ENCODE measurements at regions not wholly inside any gene's neighbourhood (a gene's known extent, or its start where the extent isn't known, plus 50 kb on each side); places are given as distances from the start of the nearest gene placed in this dataset.
"Not testable (repeated sequence)": the region's sequence is repeated elsewhere in the genome, so short reads cannot be mapped to it uniquely, and the experiment has no call there.

DNA sequence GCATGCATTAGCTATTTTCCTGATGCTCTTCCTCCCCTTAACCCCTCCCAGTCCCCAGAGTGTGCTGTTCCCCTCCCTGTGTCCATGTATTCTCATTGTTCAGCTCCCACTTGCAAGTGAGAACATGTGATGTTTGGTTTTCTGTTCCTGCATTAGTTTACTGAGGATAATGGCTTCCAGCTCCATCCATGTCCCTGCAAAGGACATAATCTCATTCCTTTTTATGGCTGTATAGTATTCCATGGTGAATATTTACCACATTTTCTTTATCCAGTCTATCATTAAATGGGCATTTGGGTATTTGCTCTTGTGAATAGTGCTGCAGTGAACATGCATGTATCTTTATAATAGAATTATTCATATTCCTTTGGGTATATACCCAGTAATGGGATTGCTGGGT, 109.7 kb upstream of the NEDD4L start:
- H2AFZ ChIP-seq (ENCODE audit: low read depth, low read length); H3K4me2 ChIP-seq (ENCODE audit: insufficient read depth, low read length); H3K4me3 ChIP-seq (replicated peaks in 1 of 3; ENCODE audit: insufficient read depth in 1 of 3, low read depth in 1 of 3, low read length in 3 of 3); intact Hi-C loops (cut with micrococcal nuclease); BruUV-seq (replicated peaks); H4K20me1 ChIP-seq (replicated peaks; ENCODE audit: control insufficient read depth, extremely low read depth, insufficient read depth, low read length); H3K79me2 ChIP-seq (ENCODE audit: control insufficient read depth, insufficient read depth, low read length); H3K36me3 ChIP-seq (ENCODE audit: control insufficient read depth in 2 of 2, extremely low read depth in 1 of 2, insufficient read depth in 2 of 2, low read length in 2 of 2); H3K27me3 ChIP-seq (ENCODE audit: control insufficient read depth in 2 of 2, insufficient read depth in 2 of 2, low read length in 2 of 2); POLR2A ChIA-PET; FAIRE-seq; H3K9me1 ChIP-seq (replicated peaks; ENCODE audit: control insufficient read depth, extremely low read depth, insufficient read depth, low read length); DNase-seq (ENCODE audit: low read depth, low spot score); H3K27ac ChIP-seq (ENCODE audit: insufficient read depth, low read depth, low read length); H3K9me3 ChIP-seq (replicated peaks; ENCODE audit: control insufficient read depth, insufficient read depth, low read length); dilution Hi-C loops (cut with MboI; ENCODE audit: extremely low pct_ligation_motif_present, low sequenced_read_pairs); H3K4me1 ChIP-seq (ENCODE audit: control insufficient read depth, extremely low read depth, insufficient read depth, low read length); H3K9ac ChIP-seq (replicated peaks; ENCODE audit: extremely low read depth, insufficient read depth, low read length); CTCF ChIA-PET: not testable (repeated sequence)

DNA sequence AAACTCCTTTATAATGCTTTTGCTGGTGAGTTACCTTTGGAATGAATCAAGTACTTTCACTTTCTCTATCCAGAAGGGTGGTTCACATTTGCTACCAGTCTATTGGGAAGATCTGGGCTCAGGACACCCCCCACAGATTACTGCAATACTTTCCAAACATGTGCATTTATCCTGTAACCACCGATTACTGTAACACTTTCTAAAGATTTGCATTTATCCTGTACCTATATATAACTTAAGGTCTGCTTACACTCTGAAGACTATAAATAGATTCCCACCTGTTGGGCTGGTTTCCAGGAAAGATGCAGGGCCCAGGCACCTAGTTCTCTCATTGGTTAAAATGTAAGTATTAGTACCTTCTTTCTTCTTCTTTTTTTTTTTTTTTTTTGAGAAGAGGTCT, 113.0 kb upstream of the NEDD4L start:
- Histone ChIP-seq H3K27ac (ENCODE audit: insufficient read depth, low read depth, low read length) (no peak overlapping the region), H3K9ac (replicated peaks; ENCODE audit: extremely low read depth, insufficient read depth, low read length) (no peak overlapping the region), H3K9me1 (replicated peaks; ENCODE audit: control insufficient read depth, extremely low read depth, insufficient read depth, low read length) (no peaks in the 10 kb centered on the region), H3K27me3 (ENCODE audit: control insufficient read depth in 2 of 2, insufficient read depth in 2 of 2, low read length in 2 of 2) (no peaks in the 10 kb centered on the region), H3K4me1 (ENCODE audit: control insufficient read depth, extremely low read depth, insufficient read depth, low read length) (peaks cover 3% of the 10 kb centered on the region), H4K20me1 (replicated peaks; ENCODE audit: control insufficient read depth, extremely low read depth, insufficient read depth, low read length) (no peaks in the 10 kb centered on the region), H3K79me2 (ENCODE audit: control insufficient read depth, insufficient read depth, low read length) (no peaks in the 10 kb centered on the region), H3K9me3 (replicated peaks; ENCODE audit: control insufficient read depth, insufficient read depth, low read length) (no peaks in the 10 kb centered on the region), H3K36me3 (ENCODE audit: control insufficient read depth in 2 of 2, extremely low read depth in 1 of 2, insufficient read depth in 2 of 2, low read length in 2 of 2) (no peaks in the 10 kb centered on the region), H3K4me3 (replicated peaks in 1 of 3; ENCODE audit: insufficient read depth in 1 of 3, low read depth in 1 of 3, low read length in 3 of 3) (no peak overlapping the region), H3K4me2 (ENCODE audit: insufficient read depth, low read length) (no peak overlapping the region), H2AFZ (ENCODE audit: low read depth, low read length) (no peak overlapping the region)
- ChIA-PET CTCF (interaction anchor here (1.1 kb wide), 1 partner anchor 11 kb away, joined by 3 read pairs; no protein-coding TSS in a partner anchor), POLR2A (no interaction called here)
- DNase-seq (ENCODE audit: low read depth, low spot score): no peak
- dilution Hi-C loops (cut with MboI; ENCODE audit: extremely low pct_ligation_motif_present, low sequenced_read_pairs) (no loop called here), intact Hi-C loops (cut with micrococcal nuclease) (no loop called here)
- no peak for FAIRE-seq
- TF ChIP-seq, protein P1, sequence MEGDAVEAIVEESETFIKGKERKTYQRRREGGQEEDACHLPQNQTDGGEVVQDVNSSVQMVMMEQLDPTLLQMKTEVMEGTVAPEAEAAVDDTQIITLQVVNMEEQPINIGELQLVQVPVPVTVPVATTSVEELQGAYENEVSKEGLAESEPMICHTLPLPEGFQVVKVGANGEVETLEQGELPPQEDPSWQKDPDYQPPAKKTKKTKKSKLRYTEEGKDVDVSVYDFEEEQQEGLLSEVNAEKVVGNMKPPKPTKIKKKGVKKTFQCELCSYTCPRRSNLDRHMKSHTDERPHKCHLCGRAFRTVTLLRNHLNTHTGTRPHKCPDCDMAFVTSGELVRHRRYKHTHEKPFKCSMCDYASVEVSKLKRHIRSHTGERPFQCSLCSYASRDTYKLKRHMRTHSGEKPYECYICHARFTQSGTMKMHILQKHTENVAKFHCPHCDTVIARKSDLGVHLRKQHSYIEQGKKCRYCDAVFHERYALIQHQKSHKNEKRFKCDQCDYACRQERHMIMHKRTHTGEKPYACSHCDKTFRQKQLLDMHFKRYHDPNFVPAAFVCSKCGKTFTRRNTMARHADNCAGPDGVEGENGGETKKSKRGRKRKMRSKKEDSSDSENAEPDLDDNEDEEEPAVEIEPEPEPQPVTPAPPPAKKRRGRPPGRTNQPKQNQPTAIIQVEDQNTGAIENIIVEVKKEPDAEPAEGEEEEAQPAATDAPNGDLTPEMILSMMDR (IDR thresholded peaks at IDR 0.05; ENCODE audit: extremely low read depth in 1 of 2, insufficient read depth in 1 of 2, low read depth in 1 of 2, low read length in 2 of 2): no peak
- TF ChIP-seq, protein P2, sequence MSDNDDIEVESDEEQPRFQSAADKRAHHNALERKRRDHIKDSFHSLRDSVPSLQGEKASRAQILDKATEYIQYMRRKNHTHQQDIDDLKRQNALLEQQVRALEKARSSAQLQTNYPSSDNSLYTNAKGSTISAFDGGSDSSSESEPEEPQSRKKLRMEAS (IDR thresholded peaks at IDR 0.05; ENCODE audit: insufficient read depth, insufficient read length): no peak
- TF ChIP-seq FOS (IDR thresholded peaks at IDR 0.05; ENCODE audit: borderline replicate concordance, insufficient read depth, low read length) (no peak), POLR2AphosphoS5 (IDR thresholded peaks at IDR 0.05; ENCODE audit: insufficient read depth, low read depth, low read length) (no peak)
- no TSS peak for BruUV-seq (replicated peaks)

All from endothelial cell of umbilical vein (primary cell).